ENCODE measurements at regions not wholly inside any gene's neighbourhood (a gene's known extent, or its start where the extent isn't known, plus 50 kb on each side); places are given as distances from the start of the nearest gene placed in this dataset.

DNA sequence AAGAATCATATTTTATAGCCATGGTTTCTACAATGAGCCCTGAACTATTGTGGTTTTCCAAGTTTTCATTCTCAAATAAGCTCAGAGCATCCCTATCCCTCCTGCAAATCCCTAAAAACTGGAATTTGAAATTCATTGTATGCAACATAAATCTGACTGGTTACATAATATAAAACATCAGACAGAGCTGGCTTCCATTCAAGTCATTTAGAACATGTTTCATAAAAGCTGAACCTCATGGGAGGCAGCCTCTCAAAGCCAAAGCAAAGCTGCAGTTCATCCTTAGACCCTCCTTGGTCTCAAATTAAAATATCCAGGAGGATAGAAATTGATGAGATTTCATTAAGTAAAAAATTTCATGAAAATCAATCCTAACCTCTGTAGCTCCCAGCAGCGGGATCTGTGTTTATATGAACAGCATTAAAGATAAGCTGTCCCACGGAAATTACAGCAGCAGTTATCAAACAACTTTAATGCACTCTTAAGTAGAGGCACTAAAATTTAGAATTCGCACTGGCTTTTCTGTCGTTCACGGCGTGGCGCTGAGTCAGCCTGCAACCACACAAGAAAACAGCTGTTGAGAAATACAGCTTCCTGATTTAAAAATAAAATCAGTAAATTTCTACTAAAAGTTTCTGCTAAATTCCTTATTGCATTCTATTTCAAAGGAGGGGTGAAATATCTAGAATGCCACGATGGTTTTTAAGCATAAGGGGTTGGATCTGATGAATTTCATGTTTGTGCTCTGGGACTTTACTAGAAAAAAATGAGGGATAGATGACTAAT lies 99.9 kb upstream of the TIAM1 start:
- H3K4me3 ChIP-seq (ENCODE audit: low read depth, low read length), result no peak overlapping the region
- TF ChIP-seq, protein P1, sequence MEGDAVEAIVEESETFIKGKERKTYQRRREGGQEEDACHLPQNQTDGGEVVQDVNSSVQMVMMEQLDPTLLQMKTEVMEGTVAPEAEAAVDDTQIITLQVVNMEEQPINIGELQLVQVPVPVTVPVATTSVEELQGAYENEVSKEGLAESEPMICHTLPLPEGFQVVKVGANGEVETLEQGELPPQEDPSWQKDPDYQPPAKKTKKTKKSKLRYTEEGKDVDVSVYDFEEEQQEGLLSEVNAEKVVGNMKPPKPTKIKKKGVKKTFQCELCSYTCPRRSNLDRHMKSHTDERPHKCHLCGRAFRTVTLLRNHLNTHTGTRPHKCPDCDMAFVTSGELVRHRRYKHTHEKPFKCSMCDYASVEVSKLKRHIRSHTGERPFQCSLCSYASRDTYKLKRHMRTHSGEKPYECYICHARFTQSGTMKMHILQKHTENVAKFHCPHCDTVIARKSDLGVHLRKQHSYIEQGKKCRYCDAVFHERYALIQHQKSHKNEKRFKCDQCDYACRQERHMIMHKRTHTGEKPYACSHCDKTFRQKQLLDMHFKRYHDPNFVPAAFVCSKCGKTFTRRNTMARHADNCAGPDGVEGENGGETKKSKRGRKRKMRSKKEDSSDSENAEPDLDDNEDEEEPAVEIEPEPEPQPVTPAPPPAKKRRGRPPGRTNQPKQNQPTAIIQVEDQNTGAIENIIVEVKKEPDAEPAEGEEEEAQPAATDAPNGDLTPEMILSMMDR (IDR thresholded peaks at IDR 0.05; ENCODE audit: borderline replicate concordance, insufficient read depth, low read depth, low read length), result no peak

DNA sequence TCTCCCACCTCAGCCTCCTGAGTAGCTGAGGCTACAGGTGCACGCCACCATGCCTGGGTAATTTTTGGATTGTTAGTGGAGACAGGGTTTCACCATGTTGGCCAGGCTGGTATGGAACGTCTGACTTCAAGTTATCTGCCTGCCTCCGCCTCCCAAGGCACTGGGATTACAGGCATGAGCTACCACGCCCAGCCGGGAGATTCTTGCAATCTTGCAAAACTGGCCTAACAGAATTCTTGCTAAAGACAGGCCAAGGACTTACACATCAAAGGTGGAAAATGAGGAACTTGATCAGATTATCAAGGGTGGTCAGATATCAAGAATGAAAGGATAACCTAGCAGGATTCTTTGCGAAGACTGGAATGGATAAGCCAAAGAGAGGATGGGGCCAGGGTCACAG lies 98.3 kb upstream of the TIAM1 start:
- H3K4me3 ChIP-seq (ENCODE audit: low read depth, low read length), result no peak overlapping the region
- TF ChIP-seq, protein P1 (IDR thresholded peaks at IDR 0.05; ENCODE audit: borderline replicate concordance, insufficient read depth, low read depth, low read length), result no peak

- no peak overlapping the region for H3K4me3 ChIP-seq (ENCODE audit: low read depth, low read length)
- TF ChIP-seq, protein P1 (IDR thresholded peaks at IDR 0.05; ENCODE audit: borderline replicate concordance, insufficient read depth, low read depth, low read length), result no peak
Measured at GRCh38 chr21:31429506-31429905, 85.4 kb upstream of the TIAM1 start.

DNA sequence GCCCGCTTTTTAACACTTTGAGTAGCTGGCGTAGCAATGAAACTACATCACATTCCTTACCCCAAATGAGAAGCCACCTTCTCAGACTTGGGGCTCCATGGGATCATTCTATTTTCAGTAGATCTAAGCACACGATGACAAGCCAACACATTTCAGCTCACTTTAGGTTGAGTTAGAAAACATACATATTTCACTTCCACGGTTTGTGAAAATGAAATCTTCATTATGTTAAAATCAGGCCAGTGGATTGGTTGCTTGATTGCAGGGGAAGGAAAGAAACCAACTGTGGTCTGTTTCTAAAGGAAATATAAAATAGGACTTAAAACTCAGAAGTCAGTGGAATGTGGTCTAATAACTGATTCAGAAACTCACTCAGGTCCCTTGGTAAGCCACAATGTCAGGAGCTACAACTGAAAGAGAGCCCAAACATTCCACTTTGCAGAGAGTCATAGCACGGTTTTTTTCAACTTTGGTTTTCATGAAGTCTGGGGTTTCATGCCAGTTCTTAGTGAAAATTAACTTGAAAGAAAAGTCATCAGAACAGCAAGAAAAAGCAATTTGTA lies 82.3 kb upstream of the TIAM1 start:
- TF ChIP-seq, protein P1 (IDR thresholded peaks at IDR 0.05; ENCODE audit: borderline replicate concordance, insufficient read depth, low read depth, low read length), result no peak
- no peak overlapping the region for H3K4me3 ChIP-seq (ENCODE audit: low read depth, low read length)

GRCh38 chr21:31425138-31425537 lies 81.1 kb upstream of the TIAM1 start:
- H3K4me3 ChIP-seq (ENCODE audit: low read depth, low read length), result no peak overlapping the region
- TF ChIP-seq, protein P1 (IDR thresholded peaks at IDR 0.05; ENCODE audit: borderline replicate concordance, insufficient read depth, low read depth, low read length), result no peak

- no peak overlapping the region for H3K4me3 ChIP-seq (ENCODE audit: low read depth, low read length)
- TF ChIP-seq, protein P1 (IDR thresholded peaks at IDR 0.05; ENCODE audit: borderline replicate concordance, insufficient read depth, low read depth, low read length), result no peak
Measured at GRCh38 chr21:31424058-31424457, 80.0 kb upstream of the TIAM1 start.

- TF ChIP-seq, protein P1 (IDR thresholded peaks at IDR 0.05; ENCODE audit: borderline replicate concordance, insufficient read depth, low read depth, low read length), result no peak
- no peak overlapping the region for H3K4me3 ChIP-seq (ENCODE audit: low read depth, low read length)
Measured at GRCh38 chr21:31420988-31421387, 76.9 kb upstream of the TIAM1 start.

Data from GM12875 (cell line).